ENCODE measurements at regions not wholly inside any gene's neighbourhood (a gene's known extent, or its start where the extent isn't known, plus 50 kb on each side); places are given as distances from the start of the nearest gene placed in this dataset.

- TF ChIP-seq POLR2A (IDR thresholded peaks at IDR 0.05) = no peak
- peak in 5 of 6 experiments; percentile 24 to 71 (median 60) for TF ChIP-seq CTCF (IDR thresholded peaks at IDR 0.05)
- no peaks in the 10 kb centered on the region for H3K9me3 ChIP-seq
- DNase-seq = no peak
- no peak overlapping the region for H3K4me3 ChIP-seq
- H3K4me1 ChIP-seq = no peaks in the 10 kb centered on the region
- H3K27ac ChIP-seq = no peak overlapping the region
- no peaks in the 10 kb centered on the region for H3K27me3 ChIP-seq
- H3K36me3 ChIP-seq = no peaks in the 10 kb centered on the region
These were observed 105.3 kb upstream of the BMP5 start for GRCh38 chr6:55980627-55981211.

- Histone ChIP-seq H3K36me3 (no peaks in the 10 kb centered on the region), H3K4me3 (no peak overlapping the region), H3K9me3 (no peaks in the 10 kb centered on the region), H3K27ac (no peak overlapping the region), H3K27me3 (no peaks in the 10 kb centered on the region), H3K4me1 (no peaks in the 10 kb centered on the region)
- no peak for DNase-seq
- TF ChIP-seq POLR2A (IDR thresholded peaks at IDR 0.05) = no peak
- TF ChIP-seq CTCF (IDR thresholded peaks at IDR 0.05) = no peak
These were observed 104.1 kb upstream of the BMP5 start for GRCh38 chr6:55979526-55979925.

GRCh38 chr6:55977959-55978665 lies 102.7 kb upstream of the BMP5 start:
- no peak for TF ChIP-seq POLR2A (IDR thresholded peaks at IDR 0.05)
- TF ChIP-seq CTCF (IDR thresholded peaks at IDR 0.05) = no peak

GRCh38 chr6:55974688-55975087 lies 99.3 kb upstream of the BMP5 start:
- no peaks in the 10 kb centered on the region for H3K36me3 ChIP-seq
- TF ChIP-seq POLR2A (IDR thresholded peaks at IDR 0.05) = no peak
- TF ChIP-seq CTCF (IDR thresholded peaks at IDR 0.05) = no peak
- no peak overlapping the region for H3K4me3 ChIP-seq
- no peak for DNase-seq
- H3K27me3 ChIP-seq = no peaks in the 10 kb centered on the region
- H3K9me3 ChIP-seq = no peaks in the 10 kb centered on the region
- H3K4me1 ChIP-seq = no peaks in the 10 kb centered on the region
- no peak overlapping the region for H3K27ac ChIP-seq

More at GRCh38 chr6:55977959-55978665, 102.7 kb upstream of the BMP5 start:
- Histone ChIP-seq H3K27me3 (no peaks in the 10 kb centered on the region), H3K4me1 (no peaks in the 10 kb centered on the region), H3K36me3 (no peaks in the 10 kb centered on the region), H3K27ac (no peak overlapping the region), H3K9me3 (no peaks in the 10 kb centered on the region), H3K4me3 (no peak overlapping the region)
- no peak for DNase-seq

GRCh38 chr6:55972091-55972490 lies 96.7 kb upstream of the BMP5 start:
- no peak overlapping the region for H3K4me3 ChIP-seq
- H3K4me1 ChIP-seq = no peaks in the 10 kb centered on the region
- H3K27me3 ChIP-seq = no peaks in the 10 kb centered on the region
- TF ChIP-seq CTCF (IDR thresholded peaks at IDR 0.05) (no peak), POLR2A (IDR thresholded peaks at IDR 0.05) (no peak)
- H3K9me3 ChIP-seq = no peaks in the 10 kb centered on the region
- no peak overlapping the region for H3K27ac ChIP-seq
- DNase-seq = no peak
- no peaks in the 10 kb centered on the region for H3K36me3 ChIP-seq

Data from Peyer's patch (tissue), 4 donors.